Neural progenitor cell (in vitro differentiated cells): ENCODE measurements at regions not wholly inside any gene's neighbourhood (a gene's known extent, or its start where the extent isn't known, plus 50 kb on each side); places are given as distances from the start of the nearest gene placed in this dataset.

Experiments used
- DNase-seq: peaks from one replicate; pipeline ENCODE4 v3.0.0-alpha.2; 2016; ENCODE audit warnings: low spot score
- H2AFZ ChIP-seq: fragments of 200-600 bp; sonication (generic); replicated peaks from 2 replicates; pipeline ENCODE4 v1.6.1; 2016; ENCODE audit warnings: antibody characterized with exemption
- H3F3A ChIP-seq: fragments of 200-600 bp; sonication (generic); 2 replicates; pipeline ENCODE4 v1.6.1; 2016; ENCODE audit warnings: antibody characterized with exemption, low read depth
- H3K27ac ChIP-seq: fragments of 200-600 bp; sonication (generic); 2 replicates; pipeline ENCODE4 v1.5.1; 2016; ENCODE audit warnings: mild to moderate bottlenecking
- H3K27me3 ChIP-seq: fragments of 200-600 bp; sonication (generic); 2 replicates; pipeline ENCODE4 v1.6.1; 2016; ENCODE audit warnings: mild to moderate bottlenecking, moderate library complexity
- H3K36me3 ChIP-seq: fragments of 200-600 bp; sonication (generic); 2 replicates; pipeline ENCODE4 v1.5.1; 2016
- H3K4me1 ChIP-seq: fragments of 200-600 bp; sonication (generic); 2 replicates; pipeline ENCODE4 v1.6.1; 2016; ENCODE audit warnings: mixed run types
- H3K4me2 ChIP-seq: fragments of 200-600 bp; sonication (generic); 2 replicates; pipeline ENCODE4 v1.6.1; 2016
- H3K4me3 ChIP-seq: fragments of 200-600 bp; sonication (generic); 2 replicates; pipeline ENCODE4 v1.5.1; 2016
- H3K79me2 ChIP-seq: fragments of 200-600 bp; sonication (generic); 2 replicates; pipeline ENCODE4 v1.6.1; 2016; ENCODE audit warnings: low read depth
- H3K9ac ChIP-seq: fragments of 200-600 bp; sonication (generic); 2 replicates; pipeline ENCODE4 v1.6.1; 2016
- H3K9me3 ChIP-seq: fragments of 200-600 bp; sonication (generic); 2 replicates; pipeline ENCODE4 v1.5.1; 2016; ENCODE audit warnings: low read depth
- H4K20me1 ChIP-seq: fragments of 200-600 bp; sonication (generic); 2 replicates; pipeline ENCODE4 v1.6.1; 2016; ENCODE audit warnings: low read depth
- H3K27ac Mint-ChIP-seq: 3 replicates; pipeline ENCODE4 v1.8.0; 2021; ENCODE audit warnings: mixed read lengths
- H3K27me3 Mint-ChIP-seq: 2 replicates; pipeline ENCODE4 v1.8.0; 2022; ENCODE audit warnings: low read depth, mild to moderate bottlenecking, inconsistent platforms, moderate library complexity, mixed read lengths; ENCODE audit not compliant: insufficient read depth
- H3K36me3 Mint-ChIP-seq: 3 replicates; pipeline ENCODE4 v1.8.0; 2021; ENCODE audit warnings: mixed read lengths
- H3K4me1 Mint-ChIP-seq: 3 replicates; pipeline ENCODE4 v1.8.0; 2021; ENCODE audit warnings: mixed read lengths
- H3K4me3 Mint-ChIP-seq: 3 replicates; pipeline ENCODE4 v1.8.0; 2021; ENCODE audit warnings: mild to moderate bottlenecking, moderate library complexity, mixed read lengths
- H3K9me3 Mint-ChIP-seq: 3 replicates; pipeline ENCODE4 v1.8.0; 2020; ENCODE audit warnings: mixed read lengths
- EZH2 ChIP-seq: fragments of 200-600 bp; sonication (generic); IDR thresholded peaks from 2 replicates; pipeline ENCODE4 v1.6.1; 2017; ENCODE audit warnings: antibody characterized with exemption, mild to moderate bottlenecking, moderate library complexity
- EZH2phosphoT487 ChIP-seq: fragments of 200-600 bp; sonication (generic); IDR thresholded peaks from 2 replicates; pipeline ENCODE4 v1.6.1; 2017; ENCODE audit warnings: antibody characterized with exemption
- TF ChIP-seq, protein P1 (sequence below): fragments of 200-600 bp; sonication (generic); IDR thresholded peaks from 2 replicates; pipeline ENCODE4 v1.5.1; 2017; ENCODE audit warnings: antibody characterized with exemption, mild to moderate bottlenecking

GRCh38 chr13:79907527-79907926 lies 426.6 kb downstream of the NDFIP2 start:
- H3K4me2 ChIP-seq, result no peak overlapping the region
- H3K9me3 Mint-ChIP-seq, result peaks cover 13% of the 10 kb centered on the region
- H3K27ac Mint-ChIP-seq, result no peak overlapping the region
- no peaks in the 10 kb centered on the region for H3K9me3 ChIP-seq
- no peaks in the 10 kb centered on the region for H3K36me3 ChIP-seq
- no peak overlapping the region for H3K4me3 Mint-ChIP-seq
- DNase-seq, result no peak
- no peaks in the 10 kb centered on the region for H3K79me2 ChIP-seq
- H2AFZ ChIP-seq, result no peak overlapping the region
- peaks cover 1% of the 10 kb centered on the region for H3K36me3 Mint-ChIP-seq
- H3K27me3 ChIP-seq, result no peaks in the 10 kb centered on the region
- no peaks in the 10 kb centered on the region for H3K4me1 ChIP-seq
- H3K27ac ChIP-seq, result no peak overlapping the region
- peaks cover 37% of the 10 kb centered on the region for H3K4me1 Mint-ChIP-seq
- H3K4me3 ChIP-seq, result no peak overlapping the region
- H3K9ac ChIP-seq, result no peak overlapping the region
- no peaks in the 10 kb centered on the region for H3F3A ChIP-seq
- H3K27me3 Mint-ChIP-seq, result no peaks in the 10 kb centered on the region
- H4K20me1 ChIP-seq, result no peaks in the 10 kb centered on the region
- TF ChIP-seq, protein P1, sequence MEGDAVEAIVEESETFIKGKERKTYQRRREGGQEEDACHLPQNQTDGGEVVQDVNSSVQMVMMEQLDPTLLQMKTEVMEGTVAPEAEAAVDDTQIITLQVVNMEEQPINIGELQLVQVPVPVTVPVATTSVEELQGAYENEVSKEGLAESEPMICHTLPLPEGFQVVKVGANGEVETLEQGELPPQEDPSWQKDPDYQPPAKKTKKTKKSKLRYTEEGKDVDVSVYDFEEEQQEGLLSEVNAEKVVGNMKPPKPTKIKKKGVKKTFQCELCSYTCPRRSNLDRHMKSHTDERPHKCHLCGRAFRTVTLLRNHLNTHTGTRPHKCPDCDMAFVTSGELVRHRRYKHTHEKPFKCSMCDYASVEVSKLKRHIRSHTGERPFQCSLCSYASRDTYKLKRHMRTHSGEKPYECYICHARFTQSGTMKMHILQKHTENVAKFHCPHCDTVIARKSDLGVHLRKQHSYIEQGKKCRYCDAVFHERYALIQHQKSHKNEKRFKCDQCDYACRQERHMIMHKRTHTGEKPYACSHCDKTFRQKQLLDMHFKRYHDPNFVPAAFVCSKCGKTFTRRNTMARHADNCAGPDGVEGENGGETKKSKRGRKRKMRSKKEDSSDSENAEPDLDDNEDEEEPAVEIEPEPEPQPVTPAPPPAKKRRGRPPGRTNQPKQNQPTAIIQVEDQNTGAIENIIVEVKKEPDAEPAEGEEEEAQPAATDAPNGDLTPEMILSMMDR, result no peak
- TF ChIP-seq EZH2 (no peak), EZH2phosphoT487 (no peak)

GRCh38 chr13:79906345-79906744 lies 425.4 kb downstream of the NDFIP2 start:
- Histone ChIP-seq H3K4me3 (no peak overlapping the region), H3K79me2 (no peaks in the 10 kb centered on the region), H3K4me2 (no peak overlapping the region), H3K4me1 (no peaks in the 10 kb centered on the region), H3F3A (no peaks in the 10 kb centered on the region), H4K20me1 (no peaks in the 10 kb centered on the region), H3K9ac (no peak overlapping the region), H3K27me3 (no peaks in the 10 kb centered on the region), H3K9me3 (no peaks in the 10 kb centered on the region), H2AFZ (no peak overlapping the region), H3K27ac (no peak overlapping the region), H3K36me3 (no peaks in the 10 kb centered on the region)
- no peak for TF ChIP-seq EZH2
- TF ChIP-seq, protein P1, result no peak
- H3K9me3 Mint-ChIP-seq, result peaks cover 13% of the 10 kb centered on the region
- no peak overlapping the region for H3K27ac Mint-ChIP-seq
- no peaks in the 10 kb centered on the region for H3K27me3 Mint-ChIP-seq
- no peaks in the 10 kb centered on the region for H3K36me3 Mint-ChIP-seq
- peaks cover 32% of the 10 kb centered on the region for H3K4me1 Mint-ChIP-seq
- DNase-seq, result no peak
- no peak overlapping the region for H3K4me3 Mint-ChIP-seq

DNA sequence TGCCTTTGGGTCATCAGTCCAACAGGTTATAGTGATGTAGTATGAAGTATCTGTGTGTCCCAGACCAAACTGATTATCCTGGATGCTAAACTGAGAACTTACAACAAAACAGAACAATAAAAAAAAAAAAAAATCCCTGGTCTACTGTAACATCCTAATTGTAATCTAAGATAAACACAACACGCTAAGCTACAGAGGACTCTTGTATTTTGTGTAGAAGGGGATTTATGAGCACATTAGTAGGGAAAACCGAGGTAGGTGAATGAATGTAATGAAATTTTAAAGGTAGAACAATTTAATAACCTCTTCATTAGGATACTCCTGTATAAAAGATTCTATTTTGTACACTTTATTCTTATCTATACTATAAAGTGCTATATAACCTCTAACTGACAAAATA lies 424.1 kb downstream of the NDFIP2 start:
- Histone ChIP-seq H2AFZ (no peak overlapping the region), H3F3A (no peaks in the 10 kb centered on the region), H3K9ac (no peak overlapping the region), H3K4me2 (no peak overlapping the region), H3K9me3 (no peaks in the 10 kb centered on the region), H3K79me2 (no peaks in the 10 kb centered on the region), H3K36me3 (no peaks in the 10 kb centered on the region), H4K20me1 (no peaks in the 10 kb centered on the region), H3K27ac (no peak overlapping the region), H3K27me3 (no peaks in the 10 kb centered on the region), H3K4me1 (no peaks in the 10 kb centered on the region), H3K4me3 (no peak overlapping the region)
- DNase-seq, result no peak
- no peak for TF ChIP-seq EZH2
- TF ChIP-seq, protein P1, result no peak
- TF ChIP-seq EZH2phosphoT487, result no peak
- Mint-ChIP-seq H3K9me3 (peaks cover 13% of the 10 kb centered on the region), H3K36me3 (no peaks in the 10 kb centered on the region), H3K27ac (peak overlapping the region; percentile 43), H3K4me1 (peaks cover 24% of the 10 kb centered on the region), H3K4me3 (no peak overlapping the region), H3K27me3 (no peaks in the 10 kb centered on the region)
